GM19467 (cell line): ENCODE measurements at regions not wholly inside any gene's neighbourhood (a gene's known extent, or its start where the extent isn't known, plus 50 kb on each side); places are given as distances from the start of the nearest gene placed in this dataset.
"Not testable (repeated sequence)": the region's sequence is repeated elsewhere in the genome, so short reads cannot be mapped to it uniquely, and the experiment has no call there.

ENCODE experiments used
- ATAC-seq: cut with Tn5 transposase; IDR thresholded peaks from one replicate; pipeline ENCODE4 v1.9.1; 2021; ENCODE audit warnings: mild to moderate bottlenecking, moderate library complexity; ENCODE audit not compliant: unreplicated experiment

DNA sequence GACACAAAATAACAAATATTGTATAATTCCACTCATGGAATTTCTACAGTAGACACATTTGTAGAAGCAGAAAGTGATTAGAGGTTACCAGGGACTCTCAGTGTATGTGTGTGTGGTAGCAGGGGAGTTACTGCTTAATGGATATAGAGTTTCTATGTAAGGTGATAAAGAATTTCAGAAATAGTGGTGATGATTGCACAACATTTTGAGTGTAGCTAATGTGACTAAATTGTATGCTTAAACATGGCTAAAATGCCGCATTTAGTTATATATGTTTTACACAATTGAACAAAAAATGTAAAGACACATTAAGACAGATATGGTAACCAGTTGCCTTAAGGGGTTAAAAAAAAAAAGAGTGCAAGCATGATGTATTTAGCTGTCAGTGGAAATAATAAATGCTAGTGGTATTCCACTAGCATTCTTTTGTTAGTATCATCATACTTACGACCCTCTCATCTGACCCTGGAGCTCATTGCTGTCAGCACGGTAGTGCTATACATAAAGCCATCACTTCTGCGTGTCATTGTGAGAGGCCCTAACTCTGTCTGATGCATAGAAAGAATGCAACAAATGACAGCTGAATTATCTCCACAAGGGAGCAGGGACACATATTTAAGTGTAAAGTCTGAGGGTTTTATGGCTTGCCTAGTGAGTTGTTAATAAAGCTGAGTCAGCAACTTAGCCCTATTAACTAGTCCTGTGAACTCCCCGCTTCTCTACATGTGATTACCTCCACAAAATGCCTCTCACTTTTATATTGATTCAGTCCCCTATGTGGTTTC lies 134.1 kb upstream of the RXFP2 start:
- ATAC-seq = no peak

DNA sequence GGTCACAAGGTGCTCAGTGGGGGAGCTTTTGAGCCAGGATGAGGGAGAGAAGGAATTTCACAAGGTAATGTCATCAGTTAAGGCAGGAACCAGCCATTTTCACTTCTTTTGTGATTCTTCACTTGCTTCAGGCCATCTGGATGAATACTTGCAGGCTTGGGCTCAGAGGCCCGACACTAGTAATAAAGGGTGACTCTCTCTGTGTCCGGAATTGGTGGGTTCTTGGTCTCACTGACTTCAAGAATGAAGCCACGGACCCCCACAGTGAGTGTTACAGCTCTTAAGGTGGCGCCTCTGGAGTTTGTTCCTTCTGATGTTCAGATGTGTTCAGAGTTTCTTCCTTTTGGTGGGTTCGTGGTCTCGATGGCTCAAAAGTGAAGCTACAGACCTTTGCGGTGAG lies 131.8 kb upstream of the RXFP2 start:
- ATAC-seq = not testable (repeated sequence)

DNA sequence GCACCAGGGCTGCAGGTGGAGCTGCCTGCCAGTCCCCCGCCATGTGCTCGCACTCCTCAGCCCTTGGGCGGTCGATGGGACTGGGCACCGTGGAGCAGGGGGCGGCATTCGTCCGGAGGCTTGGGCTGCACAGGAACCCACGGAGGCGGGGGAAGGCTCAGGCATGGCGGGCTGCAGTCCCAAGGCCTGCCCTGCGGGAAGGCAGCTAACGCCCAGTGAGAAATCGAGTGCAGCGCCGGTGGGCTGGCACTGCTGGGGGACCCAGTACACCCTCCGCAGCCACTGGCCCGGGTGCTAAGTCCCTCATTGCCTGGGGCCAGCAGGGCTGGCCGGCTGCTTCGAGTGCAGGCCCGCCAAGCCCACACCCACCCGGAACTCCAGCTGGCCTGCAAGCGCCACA lies 130.5 kb upstream of the RXFP2 start:
- not testable (repeated sequence) for ATAC-seq

DNA sequence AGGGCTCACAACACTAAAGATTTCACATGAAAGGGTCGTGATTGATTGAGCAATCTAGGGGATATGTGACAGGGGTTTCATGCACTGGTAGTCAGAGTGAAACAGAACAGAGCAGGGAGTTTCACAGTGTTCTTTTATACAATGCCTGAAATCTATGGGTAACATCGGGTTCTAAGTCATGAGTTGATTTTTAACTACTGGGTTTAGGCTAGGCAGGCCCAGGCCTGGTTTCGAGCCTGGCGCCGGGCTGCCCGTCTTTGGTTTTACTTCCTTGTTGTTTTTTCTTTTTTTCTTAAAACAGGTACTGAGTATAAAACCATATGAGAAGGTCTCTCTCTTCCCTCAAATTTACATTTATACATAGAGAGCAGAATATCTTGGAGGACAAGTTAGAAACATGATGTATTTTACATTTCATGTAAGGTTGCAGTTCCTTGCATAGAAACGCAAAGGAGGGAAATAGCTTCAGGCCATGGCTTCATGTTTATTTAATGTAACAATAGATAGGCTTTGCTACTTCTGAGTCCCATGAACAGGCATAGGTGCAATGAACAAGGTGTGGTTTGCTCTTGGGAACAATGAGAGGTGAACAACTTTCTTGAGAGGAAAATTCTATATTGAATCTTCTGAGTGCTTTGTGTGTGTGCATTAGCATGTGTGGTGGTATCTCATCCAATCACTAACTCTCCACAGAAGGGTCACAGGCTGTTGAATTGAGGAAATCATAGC lies 128.9 kb upstream of the RXFP2 start:
- no peak for ATAC-seq

DNA sequence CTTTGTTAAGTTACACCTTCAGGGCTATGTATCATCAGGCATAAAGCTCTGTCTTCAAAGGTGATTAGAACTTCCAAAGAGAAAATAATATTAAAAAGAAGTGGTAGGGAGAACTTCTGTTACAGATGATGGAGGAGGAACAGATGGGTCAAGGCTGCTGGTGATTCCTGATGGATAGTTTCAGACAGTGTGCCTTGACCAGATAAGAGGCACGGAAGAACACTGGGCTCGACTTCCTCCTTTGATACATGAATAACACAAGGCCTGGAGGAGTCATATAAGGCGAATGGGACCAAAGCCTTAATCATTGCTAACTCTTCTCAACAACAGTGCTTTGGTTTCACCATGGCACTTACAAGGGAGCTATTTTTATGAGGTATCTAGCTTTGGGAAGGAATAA lies 128.1 kb upstream of the RXFP2 start:
- no peak for ATAC-seq

DNA sequence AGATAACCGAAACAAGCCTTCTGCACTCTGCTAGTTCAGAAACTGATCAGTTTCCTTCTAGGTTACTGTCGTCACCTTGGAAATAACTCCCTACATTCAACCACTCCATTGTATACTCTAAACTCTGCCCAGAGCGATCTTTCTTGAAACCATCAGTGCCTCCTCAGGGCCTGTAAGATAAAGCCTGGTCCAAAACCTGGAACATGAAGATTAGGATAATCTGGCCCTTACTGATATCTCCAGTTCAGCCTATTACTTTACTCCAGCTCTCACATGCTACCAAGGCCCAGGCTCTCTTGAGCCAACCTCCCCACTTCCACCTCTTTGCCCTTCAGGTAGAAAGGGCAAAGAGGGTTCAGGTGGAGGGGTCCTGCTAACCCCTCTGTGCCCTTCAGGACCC lies 125.3 kb upstream of the RXFP2 start:
- ATAC-seq = no peak

DNA sequence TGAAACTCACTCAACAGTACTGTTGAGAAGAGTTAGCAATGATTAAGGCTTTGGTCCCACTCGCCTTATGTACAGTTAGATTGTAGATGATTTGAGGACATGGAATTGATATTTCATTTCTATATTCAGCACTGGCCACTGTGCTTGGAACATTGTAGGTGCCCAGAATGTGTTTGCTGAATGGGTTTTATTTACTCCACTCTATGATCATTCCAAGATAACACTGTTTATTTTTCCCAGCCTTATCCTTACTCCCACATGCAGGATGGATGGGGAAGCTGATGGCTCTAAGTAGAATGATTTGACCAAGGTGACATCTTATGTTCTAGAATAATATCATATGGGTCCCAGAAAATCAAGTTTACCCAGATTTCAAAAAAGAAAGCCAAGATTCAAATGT lies 124.6 kb upstream of the RXFP2 start:
- no peak for ATAC-seq

DNA sequence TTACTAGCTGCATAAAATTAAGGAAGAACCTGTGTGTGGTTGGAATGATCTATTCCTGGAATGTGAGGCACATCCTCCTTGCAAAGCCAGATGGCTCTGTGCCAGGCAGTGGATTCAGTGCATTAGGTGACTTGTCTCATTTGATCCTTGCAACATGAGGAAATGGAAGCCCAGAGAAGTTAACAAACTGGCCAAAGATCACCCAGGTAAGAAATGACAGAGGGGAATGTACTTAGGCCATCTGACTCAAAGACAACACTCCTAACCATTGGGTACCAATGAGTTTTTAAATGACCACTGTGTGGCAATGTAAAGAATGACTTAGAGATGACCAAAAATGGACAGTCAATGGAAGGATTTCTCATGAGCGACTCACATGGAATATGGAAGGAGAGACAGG lies 114.2 kb upstream of the RXFP2 start:
- no peak for ATAC-seq

DNA sequence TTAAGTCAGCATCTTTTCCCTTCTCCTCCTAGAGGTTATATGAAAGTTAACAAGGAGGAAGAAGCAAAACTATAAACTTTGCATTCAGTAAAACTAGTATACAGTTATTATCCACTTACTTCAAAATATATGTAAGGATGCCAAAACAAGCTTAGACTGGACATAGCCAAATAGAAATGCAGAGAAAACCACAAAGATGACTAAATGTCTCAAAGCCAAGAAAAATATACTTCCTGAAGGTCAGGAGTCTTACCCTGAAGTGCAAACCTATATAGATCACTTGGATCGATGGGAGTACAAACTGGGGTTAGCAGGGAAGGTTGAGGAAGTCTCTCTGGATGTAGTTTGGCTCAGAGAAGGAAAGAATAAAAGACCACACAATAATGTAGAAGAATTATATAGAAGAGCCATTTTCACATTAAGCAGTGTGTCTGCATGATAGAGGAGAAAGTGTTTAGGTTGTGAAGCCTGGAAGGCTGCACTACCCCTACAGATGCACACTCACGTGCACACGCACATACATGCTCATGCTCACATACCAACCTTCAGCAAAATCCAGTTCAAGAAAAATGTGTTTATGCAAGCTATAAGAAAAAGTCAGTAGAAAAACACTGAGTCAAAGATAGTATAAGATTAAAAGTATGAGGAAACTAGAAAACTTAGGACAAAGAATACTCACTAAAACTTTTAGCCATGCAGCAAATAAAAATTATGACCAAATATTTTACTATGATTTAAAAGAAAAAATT lies 112.1 kb upstream of the RXFP2 start:
- no peak for ATAC-seq

DNA sequence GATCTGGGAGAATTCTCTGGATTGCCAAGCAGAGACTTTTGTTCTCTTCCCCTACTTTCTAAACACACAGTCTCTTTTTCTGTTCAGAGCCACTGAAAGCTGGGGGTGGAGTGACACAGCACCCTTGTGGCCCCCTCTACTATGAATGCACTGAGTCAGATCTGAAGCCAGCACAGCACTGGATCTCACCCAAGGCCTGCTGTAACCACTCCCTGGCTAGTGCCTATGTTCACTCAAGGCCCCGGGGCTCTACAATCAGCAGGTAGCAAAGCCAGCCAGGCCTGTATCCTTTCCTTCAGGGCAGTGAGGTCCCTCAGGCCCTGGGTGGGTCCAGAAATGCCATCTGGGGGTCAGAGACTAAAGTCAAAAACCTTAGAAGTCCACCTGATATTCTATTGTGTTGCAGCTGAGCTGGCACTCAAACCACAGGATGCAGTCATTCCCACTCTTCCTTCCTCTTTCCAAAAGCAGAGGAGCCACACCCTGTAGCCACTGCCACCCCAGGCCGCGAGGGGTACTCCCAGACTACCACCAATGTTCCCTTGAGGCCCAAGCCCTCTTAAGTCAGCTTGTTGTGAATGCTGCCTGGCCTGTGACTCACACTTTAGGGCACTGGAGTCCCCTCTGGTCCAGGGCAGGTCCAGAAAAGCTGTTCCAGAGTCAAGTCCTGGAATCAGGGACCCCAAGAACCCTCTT lies 110.1 kb upstream of the RXFP2 start:
- ATAC-seq = no peak

DNA sequence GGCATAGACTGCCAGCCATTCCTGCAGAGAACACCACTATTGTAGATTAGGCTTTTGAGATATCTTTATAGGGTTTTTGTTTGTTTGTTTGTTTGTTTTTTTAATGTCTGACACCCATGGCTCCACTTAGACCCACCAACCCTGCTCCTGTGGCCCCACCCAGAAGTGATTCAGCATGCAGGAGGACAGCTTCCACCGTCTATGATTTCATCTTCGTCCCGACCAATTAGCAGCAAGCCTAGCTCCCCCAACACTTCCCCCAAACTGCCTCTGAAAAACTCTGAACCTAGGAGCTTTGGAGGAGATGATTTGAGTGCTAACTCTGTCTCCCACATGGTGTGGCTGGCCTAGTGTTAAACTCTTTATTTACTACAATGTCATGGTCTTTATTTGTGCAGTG lies 108.3 kb upstream of the RXFP2 start:
- no peak for ATAC-seq

DNA sequence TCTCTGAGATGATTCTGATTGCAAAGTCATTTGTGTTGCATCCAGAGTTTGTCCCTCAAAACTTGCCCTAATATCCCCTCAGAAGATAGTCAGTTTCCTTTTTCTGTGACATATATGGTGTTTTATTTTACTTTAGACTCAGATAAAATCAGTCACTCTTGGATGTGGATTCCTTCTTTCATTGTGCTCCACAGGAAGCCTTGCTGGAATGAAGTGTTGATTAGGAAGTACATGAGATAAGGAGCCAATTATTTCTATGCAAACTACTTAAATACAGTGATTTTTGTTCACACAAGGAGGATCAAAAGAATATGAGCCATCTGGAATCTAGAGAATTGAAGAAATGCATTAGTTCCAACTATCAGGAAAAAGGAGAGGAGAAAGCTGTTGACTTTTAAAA lies 107.6 kb upstream of the RXFP2 start:
- ATAC-seq = no peak

DNA sequence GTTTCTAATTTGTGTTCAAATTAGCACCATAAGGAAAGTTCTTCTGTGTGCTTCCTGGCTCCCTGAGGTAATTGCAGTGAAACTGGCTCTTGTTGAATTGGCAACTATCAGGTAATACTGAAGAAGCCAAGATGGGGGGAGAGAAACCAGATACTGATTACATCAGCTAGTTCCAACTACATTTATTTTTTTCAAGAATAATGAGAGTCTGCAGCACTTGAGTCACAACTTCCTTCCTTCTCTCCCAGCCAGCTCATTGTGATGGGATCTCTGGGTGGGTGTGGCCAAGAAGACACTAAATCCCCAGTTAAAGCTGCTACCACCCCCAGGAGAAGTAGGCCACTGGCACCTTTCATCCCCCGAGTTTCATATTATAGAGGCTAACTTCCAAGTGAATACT lies 100.7 kb upstream of the RXFP2 start:
- ATAC-seq = no peak

DNA sequence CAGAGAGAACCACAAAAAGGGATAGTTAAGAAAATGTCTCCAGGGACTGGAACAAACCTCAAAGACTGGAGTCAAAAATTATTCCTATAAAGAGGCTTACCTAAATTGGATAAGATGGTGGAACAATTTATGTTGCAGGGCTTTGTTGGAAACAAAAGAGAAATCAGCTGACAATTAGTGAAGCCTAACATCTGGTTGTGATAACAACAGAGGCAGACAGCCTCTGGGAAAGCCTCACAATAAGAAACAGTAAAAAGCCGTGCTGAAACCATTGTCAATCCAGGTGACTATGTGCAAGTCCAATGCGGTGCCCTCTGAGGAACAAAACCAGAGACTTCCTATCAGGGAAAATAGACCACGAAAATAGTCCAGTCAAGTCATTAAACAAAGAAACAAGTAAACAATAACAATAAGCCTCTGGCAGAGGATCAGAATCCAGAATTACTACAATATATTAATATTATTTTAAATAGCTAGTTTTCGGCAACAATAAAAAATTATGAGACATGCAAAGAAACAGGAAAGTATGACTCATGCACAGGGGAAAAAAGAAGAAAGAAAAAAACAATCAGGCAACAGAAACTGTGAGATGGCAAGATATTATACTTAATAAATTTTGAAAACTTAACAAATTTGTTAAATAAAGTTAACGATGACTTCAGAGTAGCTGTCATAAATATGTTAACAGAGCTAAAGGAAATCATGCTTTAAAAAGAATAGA lies 99.7 kb upstream of the RXFP2 start:
- no peak for ATAC-seq

DNA sequence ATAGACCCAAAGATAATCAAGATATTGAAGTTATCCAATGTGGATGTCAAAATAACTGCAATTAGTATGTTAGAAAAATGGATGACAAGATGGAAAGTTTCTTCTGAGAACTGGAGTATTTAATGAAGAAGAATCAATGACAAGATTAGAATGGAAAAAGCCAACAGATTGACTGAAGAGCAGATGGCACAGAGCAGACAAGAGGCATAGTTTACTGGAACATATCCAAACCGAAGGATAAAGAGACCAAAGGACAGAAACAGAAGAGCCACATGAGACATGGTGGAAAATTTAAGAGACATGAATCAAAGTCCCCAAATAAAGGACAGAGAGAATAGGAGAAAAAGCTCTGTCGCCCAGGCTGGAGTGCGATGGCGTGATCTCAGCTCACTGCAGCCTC lies 89.6 kb upstream of the RXFP2 start:
- no peak for ATAC-seq

DNA sequence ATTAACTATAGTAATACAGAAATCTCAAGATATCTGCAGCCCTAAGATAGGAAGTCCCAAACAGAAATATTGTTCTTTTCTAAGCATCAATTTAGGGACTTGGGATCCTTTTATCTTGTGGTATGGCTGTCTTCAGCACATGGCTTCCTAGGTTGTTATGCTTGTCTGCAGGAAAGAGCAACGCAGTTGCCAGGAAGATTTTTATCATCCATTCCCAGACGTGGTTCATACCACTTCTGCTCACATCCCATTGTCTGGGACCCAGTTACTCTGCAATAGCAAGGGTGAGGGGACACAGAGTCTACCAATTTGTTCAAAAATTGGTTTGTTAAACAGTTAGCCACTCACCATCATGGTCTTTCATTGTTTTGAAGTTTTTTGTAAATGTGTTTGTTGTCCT lies 85.6 kb upstream of the RXFP2 start:
- no peak for ATAC-seq

DNA sequence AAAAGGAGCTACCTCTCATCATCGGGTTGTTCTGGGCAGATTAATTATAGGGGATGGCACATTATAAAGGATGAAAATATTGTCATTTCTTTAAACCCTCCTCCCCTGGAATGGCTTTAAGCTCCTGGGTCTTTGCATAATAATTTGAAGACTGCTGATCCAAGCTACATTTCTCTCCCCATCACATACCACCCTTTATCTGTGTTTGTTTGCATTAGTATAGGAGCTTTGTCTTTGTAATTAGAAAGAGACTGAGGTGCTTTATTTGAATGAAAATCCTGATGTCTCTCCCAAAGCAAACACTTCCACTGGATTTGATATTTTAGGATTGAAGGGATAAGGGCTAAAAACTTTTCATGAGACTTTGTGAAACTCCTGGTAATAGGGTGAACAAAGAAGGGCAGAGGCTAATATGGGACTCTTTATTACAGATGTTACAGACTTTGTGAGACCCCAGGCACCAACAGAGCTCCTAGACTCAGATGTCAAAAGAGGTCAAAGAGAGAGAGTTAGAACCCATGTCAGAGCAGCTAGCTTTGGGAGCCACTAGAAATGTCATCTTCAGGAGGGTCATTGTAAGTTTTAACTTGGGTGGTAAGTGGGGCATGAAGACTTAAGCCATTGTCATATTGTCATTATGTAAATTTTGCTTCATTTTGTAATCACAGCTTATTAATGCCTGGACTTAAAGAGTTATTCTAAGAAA lies 75.3 kb upstream of the RXFP2 start:
- no peak for ATAC-seq

DNA sequence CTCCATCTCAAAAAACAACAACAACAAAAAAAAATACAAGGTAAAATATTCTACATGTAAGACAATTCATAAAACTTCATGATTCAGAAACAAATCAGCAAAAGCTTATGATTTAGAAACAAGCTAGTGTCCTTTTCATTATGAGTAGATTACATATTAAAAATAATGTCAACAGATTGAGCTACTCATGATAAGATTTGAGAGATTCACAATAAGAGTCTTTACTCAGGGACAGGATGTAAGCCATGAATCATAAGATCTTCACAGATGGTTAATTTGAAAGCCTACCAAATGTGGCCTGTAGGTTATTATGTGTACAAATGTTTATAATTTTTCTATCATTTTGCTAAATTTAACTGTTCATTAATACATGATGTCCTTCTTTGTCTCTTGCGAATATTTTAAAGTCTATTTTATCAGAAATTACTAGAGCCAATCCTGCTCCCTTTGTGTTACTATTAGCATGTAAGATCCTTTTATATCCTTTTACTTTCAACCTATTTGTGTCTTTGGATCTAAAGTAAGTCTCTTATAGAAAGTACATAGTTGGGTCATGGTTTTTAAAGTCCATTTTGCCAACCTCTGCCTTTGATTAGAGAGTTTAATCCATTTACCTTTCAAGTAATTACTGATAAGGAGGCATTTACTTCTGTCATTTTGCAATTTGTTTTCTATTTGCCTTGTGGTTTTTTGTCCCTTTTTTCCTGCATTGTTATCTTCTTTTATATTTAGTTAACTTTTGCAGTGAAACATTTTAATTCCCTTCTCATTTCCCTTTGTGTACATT lies 68.3 kb upstream of the RXFP2 start:
- ATAC-seq = no peak

DNA sequence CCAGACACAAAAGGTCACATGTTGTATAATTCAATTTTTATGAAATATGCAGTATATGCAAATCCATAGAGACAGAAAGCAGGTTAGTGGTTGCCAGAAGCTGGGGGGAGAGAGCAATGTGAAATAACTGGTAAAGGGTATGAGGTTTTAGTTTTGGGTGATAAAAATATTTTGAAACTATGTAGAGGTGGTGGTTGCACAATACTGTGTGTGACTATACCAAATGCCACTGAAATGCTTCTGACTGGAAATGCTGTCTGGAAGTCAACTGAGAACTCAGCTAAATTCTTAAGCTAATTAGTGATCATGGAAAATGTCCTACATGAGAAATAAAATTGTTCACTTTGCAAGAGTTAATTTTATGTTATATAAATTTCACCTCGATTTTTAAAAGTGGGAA lies 65.3 kb upstream of the RXFP2 start:
- ATAC-seq = no peak
